GM21367 (cell line): ENCODE measurements at regions not wholly inside any gene's neighbourhood (a gene's known extent, or its start where the extent isn't known, plus 50 kb on each side); places are given as distances from the start of the nearest gene placed in this dataset.
"Not testable (repeated sequence)": the region's sequence is repeated elsewhere in the genome, so short reads cannot be mapped to it uniquely, and the experiment has no call there.

Experiments used
- ATAC-seq: cut with Tn5 transposase; IDR thresholded peaks from one replicate; pipeline ENCODE4 v1.9.1; 2021; ENCODE audit not compliant: unreplicated experiment

- not testable (repeated sequence) for ATAC-seq
Observed at GRCh38 chr1:221552792-221553191, 189.1 kb downstream of the DUSP10 start.

GRCh38 chr1:221555689-221556433, 186.0 kb downstream of the DUSP10 start:
- ATAC-seq: no peak

DNA sequence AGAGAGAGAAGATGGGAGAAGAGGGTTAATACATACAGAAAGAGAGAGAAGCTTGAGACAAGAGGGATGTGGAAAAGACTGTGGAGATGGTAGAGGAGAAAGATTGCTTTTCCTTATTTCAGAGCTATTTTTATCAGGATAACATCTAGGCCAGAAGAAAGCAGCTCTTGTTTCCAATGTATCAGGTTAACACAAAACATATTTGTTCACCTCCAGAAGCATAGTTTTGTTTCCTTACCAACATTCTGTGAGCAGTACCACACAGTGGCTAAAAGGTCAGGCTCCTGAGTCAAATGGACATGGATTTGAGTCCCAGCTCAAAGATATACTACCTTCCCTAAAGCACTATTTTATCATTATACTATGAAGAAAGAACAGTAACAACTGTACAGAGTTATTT, 185.5 kb downstream of the DUSP10 start:
- no peak for ATAC-seq

DNA sequence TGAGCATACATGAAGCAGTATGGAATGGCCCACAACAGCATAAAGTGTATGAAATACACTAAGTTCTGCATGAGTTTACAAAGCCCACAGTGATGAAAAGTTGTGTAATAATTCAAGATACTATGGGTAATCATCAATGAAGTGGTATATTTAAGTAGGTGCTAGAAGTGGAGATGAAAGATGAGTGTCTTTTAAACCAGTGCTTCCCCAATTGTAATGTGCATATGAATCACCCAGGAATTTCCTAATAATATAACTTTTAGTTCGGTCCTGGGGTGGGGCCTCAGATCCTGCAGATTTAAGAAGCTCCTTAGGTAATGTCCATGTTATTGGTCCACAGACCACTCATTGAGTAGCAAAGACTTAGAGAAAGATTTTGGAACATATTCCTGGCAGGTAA, 184.9 kb downstream of the DUSP10 start:
- no peak for ATAC-seq

- no peak for ATAC-seq
Observed at GRCh38 chr1:221558396-221558795, 183.5 kb downstream of the DUSP10 start.

- no peak for ATAC-seq
Observed at GRCh38 chr1:221559911-221560310, 182.0 kb downstream of the DUSP10 start.

DNA sequence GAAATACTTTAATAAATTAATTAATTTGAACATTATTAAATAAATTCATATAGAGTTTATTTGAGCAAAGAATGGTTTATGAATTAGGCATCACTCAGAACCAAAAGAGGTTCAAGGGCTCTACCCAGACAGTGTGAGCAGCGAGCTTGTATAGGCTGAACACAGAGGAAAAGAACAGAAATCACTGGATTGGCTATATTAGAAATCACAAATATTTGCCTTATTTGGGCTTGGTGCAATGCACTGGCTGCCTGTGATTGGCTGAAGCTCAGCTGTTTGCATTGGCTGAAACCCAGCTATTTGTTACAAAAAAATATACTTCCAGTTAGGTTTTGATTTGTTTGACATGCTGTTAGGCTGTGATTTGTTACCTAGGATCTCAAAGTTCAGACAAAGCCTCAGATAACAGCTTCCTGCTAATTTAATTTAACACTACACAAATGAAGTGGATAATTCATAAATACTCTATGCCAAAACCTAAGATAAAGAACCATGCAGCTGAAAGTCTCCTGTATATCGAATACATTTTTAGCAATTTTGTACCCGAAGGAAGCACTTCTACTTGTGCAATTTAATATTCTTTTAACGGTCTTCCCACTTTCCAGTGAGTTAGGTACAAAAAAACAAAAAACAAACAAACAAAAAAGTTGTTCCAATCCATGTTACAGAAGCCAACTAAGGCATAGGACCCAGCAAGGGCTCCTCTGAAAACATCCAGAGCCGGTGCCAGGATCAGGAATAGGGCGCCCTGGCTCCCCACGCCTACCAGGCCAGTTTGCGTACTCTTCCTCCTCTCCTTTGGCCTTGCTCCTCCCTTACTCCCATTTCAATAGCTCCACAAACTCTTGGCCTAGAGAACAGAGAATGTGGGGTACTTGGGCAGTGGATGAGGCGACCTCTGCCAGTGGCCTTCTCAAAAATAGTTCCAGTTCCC, 179.1 kb downstream of the DUSP10 start:
- no peak for ATAC-seq

- ATAC-seq: no peak
Observed at GRCh38 chr1:221563476-221563921, 178.4 kb downstream of the DUSP10 start.

DNA sequence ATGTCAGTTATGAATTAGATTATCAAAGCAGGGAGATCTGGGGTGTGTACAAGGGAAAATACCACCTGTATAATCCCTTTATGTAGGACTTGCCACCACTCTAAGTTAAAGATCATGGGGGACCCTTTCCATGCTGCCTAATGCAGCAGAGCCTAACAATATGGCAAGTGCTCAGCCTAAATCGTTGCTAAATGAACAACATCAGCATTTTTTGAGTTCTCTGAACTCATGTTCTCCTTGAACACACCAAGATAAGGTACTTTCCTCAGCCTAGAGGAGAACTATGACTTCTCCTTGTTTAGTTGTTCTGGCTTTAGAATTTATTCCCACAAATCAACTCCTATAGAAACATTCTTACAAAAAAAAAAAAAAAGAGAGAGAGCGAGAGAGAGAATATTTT, 177.0 kb downstream of the DUSP10 start:
- ATAC-seq: no peak

- no peak for ATAC-seq
Observed at GRCh38 chr1:221565711-221566110, 176.2 kb downstream of the DUSP10 start.

GRCh38 chr1:221567859-221568507, 173.9 kb downstream of the DUSP10 start:
- ATAC-seq: no peak

DNA sequence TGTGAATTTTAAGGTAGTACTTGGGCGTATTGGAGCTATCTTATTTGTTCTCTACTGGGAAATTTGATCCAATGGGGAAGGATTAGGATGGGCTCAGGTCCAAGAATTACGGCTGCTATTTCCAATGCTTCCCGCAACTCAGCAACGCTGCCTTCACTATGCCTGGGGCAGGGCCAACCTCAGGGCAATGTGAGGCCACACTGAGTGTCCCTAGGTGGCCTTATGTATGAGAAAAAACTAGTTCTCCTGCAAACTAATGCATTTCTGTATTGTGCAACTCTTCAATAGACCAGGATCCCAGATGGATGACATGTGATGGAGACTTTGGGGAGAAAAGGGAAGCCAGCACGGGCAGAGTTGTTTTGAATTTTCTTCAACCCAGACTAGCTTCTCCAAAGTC, 168.1 kb downstream of the DUSP10 start:
- ATAC-seq: no peak

GRCh38 chr1:221574529-221574928, 167.4 kb downstream of the DUSP10 start:
- no peak for ATAC-seq

GRCh38 chr1:221575605-221576004, 166.3 kb downstream of the DUSP10 start:
- no peak for ATAC-seq

DNA sequence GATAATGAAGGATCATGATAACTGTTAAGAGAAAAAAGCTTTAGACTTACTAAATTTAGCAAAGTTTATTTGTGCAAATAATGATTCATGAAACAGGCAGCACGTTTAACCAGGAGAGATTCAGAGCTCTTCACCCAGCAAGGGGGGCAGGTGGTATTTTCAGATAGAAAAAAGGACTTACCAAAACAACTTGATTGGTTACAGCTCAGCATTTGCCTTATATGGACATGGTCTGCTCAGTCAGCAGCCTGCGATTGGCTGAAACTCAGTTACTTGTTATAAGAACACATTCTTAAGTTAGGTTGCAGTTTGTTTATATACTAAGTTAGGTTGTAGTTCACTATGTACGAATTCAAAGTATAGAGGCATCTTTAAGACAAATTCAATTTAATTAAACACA, 165.6 kb downstream of the DUSP10 start:
- ATAC-seq: no peak

DNA sequence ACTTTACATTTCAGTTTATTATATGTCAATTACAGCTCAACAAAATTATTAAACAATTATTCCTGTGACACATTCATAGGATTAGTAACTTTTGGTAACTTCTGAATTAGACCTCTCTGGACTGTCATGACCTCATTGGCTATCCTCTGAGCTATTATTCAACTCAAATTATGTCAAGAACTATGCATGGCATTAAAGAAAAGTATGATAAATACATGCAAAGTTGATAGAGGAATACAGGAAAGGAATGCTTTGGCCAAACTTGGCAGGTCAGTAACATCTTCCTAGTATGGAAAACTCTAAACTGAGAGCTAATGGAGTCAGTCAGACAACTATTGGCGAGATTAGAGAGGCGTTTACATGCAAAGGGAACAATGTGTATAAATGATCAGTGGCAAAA, 158.4 kb downstream of the DUSP10 start:
- ATAC-seq: no peak

- not testable (repeated sequence) for ATAC-seq
Observed at GRCh38 chr1:221587013-221587412, 154.9 kb downstream of the DUSP10 start.

GRCh38 chr1:221591250-221591649, 150.6 kb downstream of the DUSP10 start:
- not testable (repeated sequence) for ATAC-seq

GRCh38 chr1:221594576-221594975, 147.3 kb downstream of the DUSP10 start:
- no peak for ATAC-seq

DNA sequence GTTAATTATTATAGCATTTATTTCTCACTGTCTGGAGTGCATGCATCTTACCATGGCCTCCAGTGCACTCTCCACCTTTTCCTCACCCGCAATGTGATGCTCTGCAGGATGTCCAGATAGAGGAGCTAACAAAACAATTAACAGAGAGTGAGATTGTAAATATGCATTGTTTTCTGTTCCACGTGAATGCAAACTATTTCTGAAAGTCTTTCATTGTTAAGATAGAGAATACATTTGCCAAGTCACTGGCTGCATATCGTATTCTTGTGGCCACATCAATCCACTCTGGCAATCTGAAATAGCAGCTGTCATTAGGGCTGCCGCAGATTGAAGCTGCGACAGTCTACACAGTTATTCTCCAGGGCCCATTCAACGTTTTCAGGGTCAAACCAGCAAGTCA, 143.8 kb downstream of the DUSP10 start:
- ATAC-seq: no peak

DNA sequence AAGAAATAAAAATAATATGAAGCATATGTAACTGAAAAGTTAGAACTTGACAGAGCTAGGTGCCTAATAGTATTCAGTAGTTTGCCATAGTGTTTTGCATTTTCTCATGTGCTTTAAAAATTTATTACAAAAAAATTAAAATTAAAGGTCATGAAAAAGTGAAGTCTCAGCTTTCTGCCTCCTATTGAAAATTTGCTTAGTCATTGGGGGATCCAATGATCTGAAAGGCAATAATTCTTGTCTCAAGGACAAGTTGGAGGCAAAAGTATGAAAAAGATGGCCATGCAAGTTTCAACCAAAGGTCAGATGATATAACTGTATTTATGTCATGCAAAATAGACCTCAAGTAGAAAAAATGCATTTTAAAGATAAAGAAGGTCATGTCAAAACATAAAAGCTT, 140.7 kb downstream of the DUSP10 start:
- ATAC-seq: no peak

- ATAC-seq: no peak
Observed at GRCh38 chr1:221602830-221603229, 139.1 kb downstream of the DUSP10 start.
